Choroid plexus epithelial cell (primary cell): ENCODE measurements at regions not wholly inside any gene's neighbourhood (a gene's known extent, or its start where the extent isn't known, plus 50 kb on each side); places are given as distances from the start of the nearest gene placed in this dataset.

Experiments
- DNase-seq: peaks from one replicate; pipeline ENCODE4 v3.0.0-alpha.2; 2010; ENCODE audit warnings: low read depth
- H3K4me3 ChIP-seq: 2 replicates; pipeline ENCODE4 v1.5.1; 2011; ENCODE audit warnings: low read depth, mild to moderate bottlenecking, control low read depth, low read length, moderate library complexity
- TF ChIP-seq, protein P1 (sequence below): conservative IDR thresholded peaks from 2 replicates; pipeline ENCODE4 v1.5.1; 2011; ENCODE audit warnings: low read depth, mild to moderate bottlenecking, control low read depth, inconsistent platforms, low read length, moderate library complexity

GRCh38 chr1:244280859-244281258, 170.8 kb downstream of the ADSS2 start:
- TF ChIP-seq, protein P1, sequence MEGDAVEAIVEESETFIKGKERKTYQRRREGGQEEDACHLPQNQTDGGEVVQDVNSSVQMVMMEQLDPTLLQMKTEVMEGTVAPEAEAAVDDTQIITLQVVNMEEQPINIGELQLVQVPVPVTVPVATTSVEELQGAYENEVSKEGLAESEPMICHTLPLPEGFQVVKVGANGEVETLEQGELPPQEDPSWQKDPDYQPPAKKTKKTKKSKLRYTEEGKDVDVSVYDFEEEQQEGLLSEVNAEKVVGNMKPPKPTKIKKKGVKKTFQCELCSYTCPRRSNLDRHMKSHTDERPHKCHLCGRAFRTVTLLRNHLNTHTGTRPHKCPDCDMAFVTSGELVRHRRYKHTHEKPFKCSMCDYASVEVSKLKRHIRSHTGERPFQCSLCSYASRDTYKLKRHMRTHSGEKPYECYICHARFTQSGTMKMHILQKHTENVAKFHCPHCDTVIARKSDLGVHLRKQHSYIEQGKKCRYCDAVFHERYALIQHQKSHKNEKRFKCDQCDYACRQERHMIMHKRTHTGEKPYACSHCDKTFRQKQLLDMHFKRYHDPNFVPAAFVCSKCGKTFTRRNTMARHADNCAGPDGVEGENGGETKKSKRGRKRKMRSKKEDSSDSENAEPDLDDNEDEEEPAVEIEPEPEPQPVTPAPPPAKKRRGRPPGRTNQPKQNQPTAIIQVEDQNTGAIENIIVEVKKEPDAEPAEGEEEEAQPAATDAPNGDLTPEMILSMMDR = no peak
- no peak overlapping the region for H3K4me3 ChIP-seq
- peak; percentile 75 for DNase-seq

DNA sequence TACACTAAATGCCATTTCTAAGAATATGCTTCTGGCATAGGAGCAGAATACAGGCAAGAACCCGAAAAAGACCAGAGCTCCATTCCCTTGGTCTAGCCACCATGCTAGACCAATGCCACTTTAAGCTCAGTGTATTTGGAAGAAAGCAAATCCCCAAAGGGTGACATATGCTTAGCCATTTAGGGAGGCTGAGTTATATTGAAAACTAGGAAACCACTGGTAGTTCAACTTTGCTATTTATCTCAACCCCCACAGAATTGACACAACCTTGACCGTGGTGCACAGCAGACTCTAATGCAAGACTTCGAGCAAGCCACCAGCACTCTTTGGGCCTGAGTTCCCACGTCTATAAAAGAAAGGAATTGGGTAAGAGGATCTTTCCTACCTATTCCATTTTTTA, 167.9 kb downstream of the ADSS2 start:
- no peak overlapping the region for H3K4me3 ChIP-seq
- TF ChIP-seq, protein P1 = no peak
- no peak for DNase-seq

- TF ChIP-seq, protein P1 = no peak
- H3K4me3 ChIP-seq = no peak overlapping the region
- DNase-seq = no peak
These were observed 167.0 kb downstream of the ADSS2 start for GRCh38 chr1:244284641-244285156.

DNA sequence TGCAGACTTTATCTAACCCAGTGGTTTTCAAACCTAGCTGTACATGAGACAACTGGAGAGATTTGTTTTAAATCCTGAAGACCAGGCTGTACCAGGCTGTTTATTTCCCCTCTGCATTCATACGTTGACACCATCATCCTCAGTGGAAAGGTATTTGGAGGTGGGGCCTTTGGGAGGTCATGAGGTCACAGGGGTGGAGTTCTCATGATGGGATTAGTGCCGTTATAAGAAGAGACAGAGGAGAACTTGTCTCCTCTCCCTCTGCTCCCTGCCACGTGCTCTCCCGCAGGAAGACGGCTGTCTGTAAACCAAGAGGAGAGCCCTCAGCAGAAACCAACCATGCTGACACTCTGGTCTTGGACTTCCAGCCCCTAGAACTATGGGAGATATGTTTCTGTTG, 165.4 kb downstream of the ADSS2 start:
- DNase-seq = no peak
- TF ChIP-seq, protein P1 = no peak
- H3K4me3 ChIP-seq = no peak overlapping the region

DNA sequence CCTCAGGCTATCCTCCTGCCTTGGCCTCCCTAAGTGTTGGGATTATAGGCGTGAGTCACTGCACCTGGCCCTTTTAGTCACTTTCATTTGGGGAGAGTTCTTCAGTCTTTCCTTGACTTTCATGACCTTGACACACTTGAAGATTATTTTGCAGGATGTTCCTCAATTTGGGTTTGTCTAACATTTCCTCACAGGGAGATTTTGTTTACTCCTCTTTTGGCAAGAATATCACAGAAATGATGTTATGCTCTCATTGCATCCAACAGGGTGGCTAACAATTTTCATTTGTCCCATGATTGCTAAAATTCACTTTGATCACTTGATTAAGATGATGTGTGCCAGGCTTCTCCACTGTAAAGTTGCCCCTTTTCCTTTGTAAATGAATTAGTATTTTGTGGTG, 164.0 kb downstream of the ADSS2 start:
- DNase-seq = no peak
- no peak overlapping the region for H3K4me3 ChIP-seq
- TF ChIP-seq, protein P1 = no peak

GRCh38 chr1:244288663-244289062, 163.0 kb downstream of the ADSS2 start:
- TF ChIP-seq, protein P1 = no peak
- no peak for DNase-seq
- H3K4me3 ChIP-seq = no peak overlapping the region

GRCh38 chr1:244289991-244290785, 161.5 kb downstream of the ADSS2 start:
- TF ChIP-seq, protein P1 = no peak
- DNase-seq = no peak
- H3K4me3 ChIP-seq = no peak overlapping the region
